Eye (tissue), 1 donor: ENCODE measurements at regions not wholly inside any gene's neighbourhood (a gene's known extent, or its start where the extent isn't known, plus 50 kb on each side); places are given as distances from the start of the nearest gene placed in this dataset.

Source experiments
- DNase-seq: peaks from one replicate; pipeline ENCODE4 v3.0.0-alpha.2; 2015

DNA sequence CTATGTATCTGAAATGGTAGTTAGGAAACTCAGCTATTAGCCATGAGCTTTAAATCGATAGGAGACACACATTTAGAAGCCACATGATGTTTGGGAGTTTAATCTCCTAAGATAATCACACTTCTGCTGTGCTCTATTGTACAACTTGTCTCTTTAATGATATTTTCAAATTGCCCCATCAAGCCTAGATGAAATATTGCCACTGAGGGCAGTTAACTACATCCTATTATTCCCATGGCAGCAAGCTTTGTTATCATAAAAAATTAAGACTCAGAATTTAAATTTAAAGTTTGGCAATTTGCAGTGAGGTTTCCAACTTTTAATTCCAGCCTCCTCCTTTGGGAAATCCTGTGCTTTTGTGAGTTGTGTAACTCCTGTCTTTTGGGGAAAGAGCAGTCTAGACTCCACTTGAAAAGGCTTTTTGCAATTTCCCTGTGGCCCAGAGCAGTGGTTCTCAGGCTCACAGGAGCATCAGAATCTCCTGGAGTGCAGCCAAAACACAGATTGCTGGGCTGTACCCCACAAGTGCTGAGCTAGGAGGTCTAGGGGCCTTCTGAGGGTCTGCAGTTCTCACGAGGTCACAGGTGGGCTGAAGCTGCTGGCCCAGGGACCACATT lies 792.4 kb downstream of the QKI start:
- no peak for DNase-seq

DNA sequence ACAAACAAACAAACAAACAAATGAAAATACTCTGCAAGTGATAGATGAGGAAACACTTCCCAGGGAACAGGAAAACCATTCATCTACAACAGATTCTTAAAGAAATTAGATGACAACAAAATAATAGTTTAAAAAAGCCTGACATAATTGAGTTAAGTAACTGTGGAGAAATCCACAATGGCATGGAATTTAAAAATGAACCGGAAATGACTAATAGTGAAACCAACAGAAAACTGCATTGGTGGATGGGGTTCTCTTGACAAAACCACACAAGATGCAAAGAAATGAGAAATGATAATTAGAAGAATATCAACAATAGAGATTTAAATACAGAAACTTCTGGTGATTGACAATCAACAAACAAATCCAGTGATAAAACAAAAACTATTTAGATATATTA lies 785.6 kb downstream of the QKI start:
- no peak for DNase-seq

DNA sequence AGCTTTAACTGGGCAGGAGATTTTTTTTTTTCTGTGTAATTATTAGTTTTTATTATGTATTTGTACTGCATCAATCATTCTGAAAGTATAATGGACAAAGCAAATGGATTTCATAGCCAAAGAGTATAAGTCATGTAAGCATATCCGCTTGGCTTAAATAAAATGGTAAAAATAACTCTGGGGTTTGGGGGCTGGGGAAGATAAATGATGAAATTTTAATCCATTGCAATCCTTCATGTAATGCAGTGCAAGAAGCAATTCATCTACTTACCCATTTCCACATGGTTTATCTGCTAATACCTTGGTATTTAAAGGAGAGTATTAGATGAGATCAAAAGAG lies 781.4 kb downstream of the QKI start:
- DNase-seq, result no peak

DNA sequence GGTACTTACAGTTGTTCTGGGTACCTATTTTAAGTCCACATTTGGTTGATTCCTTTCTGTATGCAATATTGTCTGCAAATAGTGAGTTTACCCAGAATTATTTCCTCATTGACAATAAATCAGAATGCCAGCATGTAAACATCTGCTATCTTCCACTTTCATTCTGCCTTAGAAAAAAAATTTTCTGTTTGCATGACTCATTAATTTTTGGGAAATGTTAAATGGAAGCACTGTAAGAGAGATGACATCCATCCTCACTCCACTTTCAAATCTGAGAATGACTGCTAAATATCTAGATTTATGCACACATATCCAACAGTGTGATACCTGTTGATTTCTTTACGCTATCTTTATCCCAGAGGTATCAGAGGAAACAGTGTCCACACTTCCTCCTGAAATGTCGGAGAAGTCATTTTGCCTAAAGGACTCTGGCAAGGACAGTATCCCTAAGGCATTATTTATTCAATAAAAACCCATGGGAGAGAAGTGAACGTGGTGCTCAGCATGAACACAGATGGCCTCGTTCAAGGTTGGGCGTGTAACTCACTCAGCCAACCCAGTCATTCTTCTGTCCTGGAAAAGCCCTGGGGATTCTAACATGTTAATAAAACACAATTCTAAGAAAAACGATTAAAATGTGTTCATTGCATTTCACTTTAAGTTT lies 780.9 kb downstream of the QKI start:
- no peak for DNase-seq

DNA sequence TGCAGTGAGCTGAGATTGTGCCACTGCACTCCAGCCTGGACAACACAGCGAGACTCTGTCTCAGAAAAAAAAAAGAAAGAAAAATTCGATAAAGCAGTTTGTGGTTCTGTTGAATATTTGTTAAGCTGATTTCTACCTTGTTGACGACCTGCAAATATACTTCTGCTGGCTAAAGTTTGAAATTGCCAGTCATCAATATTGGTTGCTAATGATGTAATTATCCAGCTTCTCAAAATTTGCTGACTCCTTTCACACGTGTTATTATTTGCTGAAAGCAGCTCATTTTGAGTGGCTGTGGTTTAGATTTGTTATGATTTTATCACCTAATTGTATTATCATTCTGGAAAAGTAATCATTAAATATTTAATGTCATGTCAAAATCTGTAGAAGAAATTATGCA lies 774.3 kb downstream of the QKI start:
- DNase-seq, result no peak

DNA sequence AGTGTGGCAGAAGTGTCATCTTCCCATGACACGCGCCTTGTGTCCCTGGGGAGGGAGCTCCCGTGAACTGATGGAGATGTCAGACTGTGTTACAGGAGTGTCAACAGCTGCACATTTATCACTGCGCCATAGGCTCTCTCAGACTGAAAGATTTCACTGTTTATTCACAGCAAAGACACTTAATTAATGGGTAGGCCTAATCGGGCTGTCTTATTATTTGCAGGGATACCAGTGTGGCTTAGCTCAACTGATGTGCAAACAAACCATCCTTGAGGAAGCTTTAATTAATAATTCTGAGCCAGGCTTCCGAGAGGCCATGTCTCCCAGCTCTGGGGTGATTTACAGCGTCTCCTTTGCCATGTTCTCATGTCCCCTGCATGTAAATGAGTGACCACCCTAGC lies 771.0 kb downstream of the QKI start:
- peak; percentile 64 for DNase-seq

DNA sequence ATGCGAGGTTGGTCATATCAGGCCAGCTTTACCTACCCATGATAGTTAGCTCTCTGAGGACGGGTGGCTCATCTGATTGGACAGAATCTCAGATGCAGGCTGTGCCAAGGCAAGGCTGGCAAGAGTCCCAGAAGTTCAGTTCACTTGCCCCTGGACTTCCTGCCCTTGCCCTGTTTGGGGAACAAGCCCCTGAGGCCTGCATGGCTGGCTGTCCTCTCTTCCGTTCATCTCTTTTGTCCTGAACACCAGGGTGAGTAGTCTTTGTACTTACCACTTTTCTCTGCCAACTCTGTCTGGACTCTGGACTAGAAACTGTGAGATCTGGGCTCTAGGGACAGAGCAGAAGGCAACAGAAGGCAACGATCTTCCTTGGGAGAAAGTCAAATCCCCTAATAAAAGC lies 769.9 kb downstream of the QKI start:
- DNase-seq, result no peak

DNA sequence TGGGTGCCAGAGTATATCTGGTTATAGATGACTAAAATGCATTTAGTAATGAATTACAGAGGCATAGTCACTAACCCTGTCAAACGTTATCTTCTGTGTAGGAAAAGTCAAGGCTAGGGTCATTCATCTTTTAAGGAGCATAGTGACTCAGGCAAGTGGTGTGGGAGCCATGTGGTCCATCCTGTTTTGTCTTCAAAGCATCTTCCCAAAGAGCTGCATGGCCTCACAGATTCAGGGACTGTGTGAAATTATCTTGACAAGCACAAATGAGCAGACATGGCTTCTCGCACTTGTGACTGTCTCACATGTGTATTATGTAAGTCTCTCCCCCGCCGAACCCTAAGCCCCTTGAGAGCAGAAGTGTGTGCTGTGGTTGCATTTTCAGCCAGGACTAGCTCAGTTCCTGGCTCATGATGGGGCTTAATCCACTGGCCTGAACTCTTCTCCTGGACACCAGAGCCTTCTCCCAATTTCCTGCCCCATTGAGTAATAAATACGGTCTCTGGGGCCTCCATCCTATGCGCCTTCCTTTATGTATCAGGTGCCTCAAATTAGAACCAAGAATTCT lies 769.1 kb downstream of the QKI start:
- no peak for DNase-seq

DNA sequence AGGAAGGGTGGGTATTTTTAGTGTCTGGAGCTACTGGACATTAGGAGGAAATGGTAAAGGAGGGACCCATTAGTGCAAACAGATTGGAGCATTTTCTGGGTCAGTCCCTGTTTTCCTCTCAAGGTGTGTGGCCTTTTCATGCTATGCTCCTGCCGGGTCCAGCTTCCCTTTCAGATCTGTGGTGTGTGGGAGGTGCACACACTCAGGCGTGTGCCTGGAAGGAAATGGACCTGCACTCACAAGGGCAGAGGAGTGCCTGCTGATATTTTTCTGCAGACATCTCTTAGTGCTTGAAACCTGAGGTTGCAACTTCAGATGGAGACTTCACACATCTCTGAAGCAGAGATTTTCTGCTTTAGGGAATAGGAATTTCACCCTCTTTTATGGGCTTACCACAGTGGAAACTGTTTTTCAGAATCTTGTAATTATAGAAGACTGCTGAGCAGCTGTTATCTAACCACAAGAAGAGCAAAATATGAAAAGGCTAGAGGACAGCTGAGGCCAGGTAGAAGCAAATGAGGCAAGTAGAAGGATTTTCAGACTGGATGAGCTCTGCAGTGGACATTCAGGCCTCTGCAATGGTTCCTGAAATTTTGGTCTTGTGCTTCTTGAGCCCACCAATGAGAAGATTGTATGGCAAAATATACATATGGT lies 764.3 kb downstream of the QKI start:
- DNase-seq, result no peak

DNA sequence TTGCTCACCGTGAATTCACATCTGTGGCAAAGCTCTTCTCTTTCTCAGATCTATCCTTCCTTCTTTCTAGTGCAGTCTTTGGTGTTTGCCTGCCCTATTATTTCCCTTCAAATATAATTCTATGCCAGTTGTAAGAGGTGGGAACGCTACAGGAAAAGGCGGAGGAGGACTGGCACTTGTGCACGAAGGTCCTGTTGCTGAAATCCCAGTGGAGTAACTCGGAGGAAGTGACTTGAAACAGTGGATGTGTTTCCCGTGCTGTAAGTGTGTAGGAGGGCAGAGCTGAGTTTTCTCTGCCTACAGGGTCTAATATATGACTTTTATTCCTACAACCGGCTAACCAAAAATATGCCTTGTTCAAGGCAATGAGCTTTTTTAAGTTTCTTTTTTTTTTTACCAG lies 754.8 kb downstream of the QKI start:
- no peak for DNase-seq

DNA sequence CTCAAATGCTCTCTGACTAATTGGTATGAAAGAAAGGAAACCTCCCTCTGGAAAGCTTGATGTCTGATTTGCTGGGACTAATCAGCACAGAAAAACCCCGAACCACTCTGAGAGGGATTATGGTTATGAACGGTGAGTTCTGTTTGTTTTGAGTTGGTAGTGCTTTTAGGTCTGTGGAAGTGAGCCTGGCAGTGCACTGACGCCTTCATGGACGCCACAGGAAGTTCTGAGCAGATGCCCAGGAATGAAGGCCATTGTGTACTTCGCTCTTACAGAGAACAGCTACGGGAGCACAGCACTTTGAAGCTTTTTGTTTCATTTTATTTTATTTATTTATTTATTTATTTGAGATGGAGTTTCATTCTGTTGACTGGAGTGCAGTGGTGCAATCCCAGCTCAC lies 754.1 kb downstream of the QKI start:
- no peak for DNase-seq

DNA sequence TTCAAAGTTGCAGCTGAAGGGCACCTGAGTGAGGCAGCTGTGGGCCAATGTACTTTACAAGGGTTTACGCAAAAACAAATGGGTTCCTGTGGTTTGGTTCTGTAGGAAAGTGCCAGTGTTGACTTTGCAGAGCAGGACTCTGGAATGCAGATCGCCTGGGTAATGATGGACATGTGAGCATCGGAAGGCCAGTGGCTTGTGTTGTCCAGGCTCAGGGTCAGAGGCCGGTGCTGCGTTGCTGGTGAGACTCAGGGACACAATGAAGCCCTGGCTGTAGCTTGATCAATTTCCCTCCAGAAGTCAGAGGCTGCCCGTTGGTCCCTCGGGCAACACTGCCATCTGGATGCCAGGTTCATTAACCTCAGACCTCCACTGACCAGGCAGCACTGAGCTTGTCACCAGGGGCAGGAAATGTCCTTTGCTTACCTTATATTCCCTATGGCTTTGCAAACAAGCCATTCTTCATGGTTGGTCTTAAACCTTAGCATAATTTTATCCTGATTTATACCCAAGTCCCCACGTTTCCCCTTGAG lies 753.4 kb downstream of the QKI start:
- DNase-seq, result no peak

DNA sequence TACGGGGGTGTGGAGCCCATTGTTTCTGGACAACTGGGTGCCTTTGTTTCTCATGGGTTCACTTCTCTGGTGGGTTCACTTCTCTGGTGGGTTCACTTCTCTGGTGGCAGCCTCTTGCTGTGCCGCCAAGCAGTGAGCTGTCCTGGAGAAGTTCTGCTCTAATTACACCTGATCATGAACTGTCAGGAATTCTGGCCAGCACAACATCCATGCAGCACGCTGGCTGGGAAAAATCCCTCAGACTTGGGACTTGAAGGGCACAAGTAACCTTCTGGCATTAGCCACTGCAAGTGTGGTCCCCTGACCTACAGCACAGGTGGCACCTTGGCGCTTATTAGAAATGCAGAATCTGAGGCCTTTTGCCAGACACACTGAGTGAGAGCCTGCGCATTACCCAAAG lies 752.5 kb downstream of the QKI start:
- DNase-seq, result no peak

DNA sequence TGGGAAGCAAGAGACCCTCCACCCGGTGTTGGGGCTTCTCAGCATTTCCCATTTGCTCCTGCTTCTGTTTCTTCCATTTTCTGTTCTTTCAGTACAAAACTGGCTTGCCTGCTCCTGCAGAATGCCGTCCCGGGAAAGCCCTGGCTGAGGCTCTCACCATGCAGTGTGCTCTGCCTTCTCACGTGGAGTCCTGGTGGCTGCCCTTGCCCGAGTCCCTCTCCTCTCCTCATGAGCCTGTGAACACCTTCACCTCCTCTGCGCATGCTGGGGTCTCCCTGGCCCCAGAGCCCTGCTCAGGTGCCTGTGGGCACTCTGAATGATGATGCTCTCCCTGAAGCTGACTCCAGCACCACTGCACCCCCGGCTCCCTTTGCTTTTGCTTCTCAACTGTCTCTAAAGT lies 752.0 kb downstream of the QKI start:
- DNase-seq, result no peak

DNA sequence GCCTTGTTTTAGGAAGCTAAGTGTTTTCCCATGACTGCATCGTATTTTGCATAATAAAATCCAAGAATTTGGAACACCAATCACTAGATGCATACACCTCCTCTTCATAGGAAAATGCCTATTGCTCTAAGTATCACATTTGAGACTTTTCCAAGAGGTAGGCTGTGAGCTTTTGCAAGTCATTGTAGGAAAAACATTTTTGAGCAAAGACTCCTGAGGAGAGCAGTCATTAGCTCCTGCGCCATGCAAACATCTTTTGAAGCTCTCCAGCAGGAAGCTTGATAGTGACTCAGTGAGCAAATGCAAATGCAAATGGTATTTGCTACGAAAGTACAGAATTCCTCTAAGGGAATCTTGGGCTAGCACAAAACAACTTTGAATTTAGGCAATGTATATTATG lies 750.4 kb downstream of the QKI start:
- DNase-seq, result no peak

DNA sequence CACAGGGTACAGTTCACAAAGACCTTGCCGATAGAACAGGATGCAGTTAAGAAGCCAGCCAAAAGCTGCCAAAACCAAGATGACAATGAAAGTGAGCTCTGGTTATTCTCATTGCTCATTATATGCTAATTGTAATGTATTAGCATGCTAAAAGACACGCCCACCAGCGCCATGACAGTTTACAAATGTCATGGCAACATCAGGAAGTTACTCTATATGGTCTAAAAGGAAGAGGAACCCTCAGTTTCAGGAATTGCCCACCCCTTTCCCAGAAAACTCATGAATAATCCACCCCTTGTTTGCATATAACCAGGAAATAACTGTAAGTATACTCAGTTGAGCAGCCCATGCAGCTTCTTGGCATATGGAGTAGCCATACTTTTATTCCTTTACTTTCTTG lies 748.7 kb downstream of the QKI start:
- DNase-seq, result no peak

DNA sequence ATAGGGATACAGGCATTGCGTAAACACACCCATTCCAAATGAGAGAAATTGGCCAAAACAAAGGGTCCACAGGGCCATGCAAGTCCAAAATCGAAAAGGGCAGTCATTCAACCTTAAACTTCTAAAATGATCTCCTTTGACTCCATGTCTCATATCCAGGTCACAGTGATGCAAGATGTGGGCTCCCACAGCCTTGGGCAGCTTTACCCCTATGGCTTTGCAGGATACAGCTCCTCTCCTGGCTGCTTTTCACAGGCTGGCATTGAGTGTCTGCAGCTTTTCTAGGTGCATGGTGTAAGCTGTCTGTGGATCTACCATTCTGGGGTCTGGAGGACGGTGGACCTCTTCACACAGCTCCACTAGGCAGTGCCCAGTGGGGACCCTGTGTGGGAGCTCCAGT lies 744.5 kb downstream of the QKI start:
- DNase-seq, result no peak

DNA sequence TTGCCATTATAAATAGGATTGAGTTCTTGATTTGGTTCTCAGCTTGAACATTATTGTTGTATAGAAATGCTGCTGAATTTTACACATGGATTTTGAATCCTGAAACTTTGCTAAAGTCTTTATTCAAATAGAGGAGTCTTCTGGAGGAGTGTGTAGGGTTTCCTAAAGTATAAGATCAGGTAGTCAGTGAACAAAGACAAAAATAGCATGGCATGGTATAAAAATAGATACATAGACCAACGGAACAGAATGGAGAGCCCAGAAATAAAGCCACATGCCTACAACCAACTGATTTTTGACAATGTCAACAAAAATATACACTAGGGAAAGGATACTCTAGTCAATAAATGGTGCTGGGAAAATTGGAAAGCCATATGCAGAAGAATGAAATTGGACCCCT lies 740.1 kb downstream of the QKI start:
- no peak for DNase-seq

DNA sequence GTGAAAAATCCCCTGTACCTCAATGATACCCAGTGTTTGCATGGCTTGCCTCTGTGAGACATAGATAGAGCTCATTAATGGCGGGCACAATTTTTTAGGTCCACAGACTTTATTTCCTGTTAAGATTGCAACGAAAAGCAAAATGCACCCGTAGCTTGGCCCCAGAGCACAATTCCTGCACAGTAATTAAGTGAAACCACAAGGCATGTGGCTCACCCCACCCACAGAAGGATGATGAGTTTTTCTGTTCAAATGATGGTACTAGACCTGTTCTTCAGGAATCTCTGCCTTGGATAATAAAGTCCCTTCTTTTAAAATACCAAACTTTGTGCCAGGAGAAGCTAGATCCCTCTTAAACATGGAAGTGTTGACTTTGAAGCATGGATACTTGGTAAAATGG lies 738.1 kb downstream of the QKI start:
- DNase-seq, result no peak

DNA sequence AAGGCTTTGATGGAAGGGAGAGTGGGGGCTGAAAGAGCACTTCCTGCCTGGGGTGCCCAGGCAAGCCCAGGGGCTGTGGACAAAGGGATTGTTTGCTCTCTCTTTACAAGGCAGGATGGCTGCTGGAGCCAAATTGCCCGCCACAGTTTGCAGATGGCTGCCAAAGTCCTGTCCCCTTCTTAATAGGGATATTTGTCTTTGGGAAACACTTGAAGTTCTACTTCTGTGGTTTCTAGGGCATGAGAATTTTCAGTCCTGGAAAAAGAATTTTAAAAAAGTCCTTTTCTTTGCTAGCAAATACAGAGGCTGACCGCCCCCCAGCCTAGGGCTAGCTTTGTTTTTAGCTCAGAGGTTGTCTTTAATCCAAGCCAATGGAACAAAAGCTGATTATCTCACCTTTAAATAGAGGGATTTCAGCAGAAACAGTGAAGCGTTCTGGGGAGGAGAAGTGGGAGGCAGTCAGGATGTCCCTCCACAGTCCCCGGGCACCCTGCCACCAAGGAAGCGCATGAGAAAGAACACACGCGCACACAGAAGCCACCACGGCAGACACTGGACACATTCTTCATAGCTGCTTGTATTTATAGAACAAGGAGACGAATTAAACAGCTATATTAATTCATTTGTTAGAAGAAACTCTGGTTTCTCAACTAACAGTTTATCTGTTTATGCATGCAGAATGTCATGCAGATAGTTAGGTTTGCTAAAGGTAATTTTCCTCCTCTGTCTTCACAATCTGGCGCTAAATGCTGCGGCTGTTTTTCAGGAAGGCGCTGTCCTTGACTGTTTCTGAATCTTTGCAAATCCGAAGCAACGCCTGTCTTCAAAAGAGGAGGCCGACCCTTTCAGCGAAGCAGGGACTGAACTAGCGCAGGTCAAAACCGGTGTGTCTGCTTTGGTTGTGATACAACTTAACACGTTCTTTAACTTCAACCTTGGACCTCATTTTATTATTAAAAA lies 736.9 kb downstream of the QKI start:
- DNase-seq, result no peak

DNA sequence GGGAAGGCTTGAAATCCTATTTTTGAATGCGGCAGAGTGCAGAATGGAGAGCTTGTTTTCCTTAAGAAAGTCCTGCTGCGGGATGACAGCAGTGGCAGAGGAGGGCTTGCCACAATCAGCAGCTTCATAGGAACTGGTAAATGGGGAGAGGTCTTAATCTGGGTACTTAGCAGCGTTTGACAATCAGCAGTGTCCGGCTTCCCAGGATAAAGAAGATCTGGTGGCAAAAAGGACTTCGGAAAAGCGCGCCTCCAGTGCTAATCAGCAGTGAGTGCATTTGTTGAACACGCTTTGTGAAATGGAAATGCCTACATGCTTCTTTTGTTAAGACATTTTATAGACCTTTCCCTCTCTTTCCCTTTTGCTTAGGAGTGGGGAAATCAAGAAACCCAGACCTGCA lies 735.7 kb downstream of the QKI start:
- DNase-seq, result no peak

DNA sequence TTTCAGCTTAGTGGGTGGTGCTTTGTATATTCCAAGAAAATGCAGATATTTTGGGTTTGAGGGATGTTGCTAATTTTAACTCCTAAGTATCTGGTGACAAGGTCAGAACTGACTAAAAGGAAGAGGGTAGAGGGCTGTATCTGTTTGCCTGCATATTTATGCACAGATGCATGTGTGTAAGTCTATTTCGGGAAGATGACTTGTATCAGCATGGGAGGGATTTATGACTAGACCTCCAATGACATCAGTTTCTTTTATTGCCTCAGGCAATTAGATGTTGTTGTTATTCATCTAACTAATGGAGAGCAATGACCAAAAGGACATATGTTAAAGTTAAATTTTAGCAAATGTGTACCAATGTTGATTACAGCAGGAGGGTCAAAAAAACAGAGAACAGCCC lies 734.3 kb downstream of the QKI start:
- no peak for DNase-seq

DNA sequence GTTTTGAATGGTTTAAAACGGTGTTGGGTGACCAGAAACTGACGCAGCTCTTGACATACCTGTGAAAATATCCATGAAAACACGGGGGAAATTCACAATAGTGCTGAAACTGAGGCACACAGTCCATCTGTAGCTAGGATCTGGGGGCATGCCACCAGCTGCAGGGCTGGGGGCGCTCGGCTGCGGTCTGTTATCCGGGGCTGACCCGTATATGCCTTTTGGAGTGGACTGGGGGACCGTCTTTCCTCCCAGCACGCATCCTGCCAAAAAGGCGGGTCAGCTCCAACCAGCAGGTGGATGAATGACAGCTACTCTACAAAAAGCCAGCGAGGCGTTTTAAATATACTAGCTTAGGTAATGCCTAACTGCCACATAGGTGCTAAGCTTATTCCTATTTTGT lies 729.8 kb downstream of the QKI start:
- no peak for DNase-seq
